ENCODE measurements at regions not wholly inside any gene's neighbourhood (a gene's known extent, or its start where the extent isn't known, plus 50 kb on each side); places are given as distances from the start of the nearest gene placed in this dataset.

GRCh38 chr9:7370381-7370780 lies 429.2 kb downstream of the DMAC1 start:
- H3F3A ChIP-seq (ENCODE audit: low read depth), result no peaks in the 10 kb centered on the region
- H3K9ac ChIP-seq (ENCODE audit: low read depth, low read length, poor library complexity, severe bottlenecking), result no peak overlapping the region
- H3K4me3 ChIP-seq (ENCODE audit: low read length, poor library complexity, severe bottlenecking), result no peak overlapping the region
- H2AFZ ChIP-seq (ENCODE audit: low read length), result no peak overlapping the region
- H3K9me3 ChIP-seq (ENCODE audit: insufficient read depth, low read depth, low read length), result no peaks in the 10 kb centered on the region
- H3K9me2 ChIP-seq (replicated peaks; ENCODE audit: low read depth, low read length), result no peaks in the 10 kb centered on the region
- H3K4me1 ChIP-seq (ENCODE audit: insufficient read depth, low read length, poor library complexity, severe bottlenecking), result no peaks in the 10 kb centered on the region
- H4K20me1 ChIP-seq (ENCODE audit: insufficient read depth, low read length, poor library complexity, severe bottlenecking), result no peaks in the 10 kb centered on the region
- H3K79me2 ChIP-seq (ENCODE audit: insufficient read depth, low read length), result no peaks in the 10 kb centered on the region
- TF ChIP-seq EZH2phosphoT487 (IDR thresholded peaks at IDR 0.05; ENCODE audit: borderline replicate concordance), result no peak
- TF ChIP-seq, protein P1, sequence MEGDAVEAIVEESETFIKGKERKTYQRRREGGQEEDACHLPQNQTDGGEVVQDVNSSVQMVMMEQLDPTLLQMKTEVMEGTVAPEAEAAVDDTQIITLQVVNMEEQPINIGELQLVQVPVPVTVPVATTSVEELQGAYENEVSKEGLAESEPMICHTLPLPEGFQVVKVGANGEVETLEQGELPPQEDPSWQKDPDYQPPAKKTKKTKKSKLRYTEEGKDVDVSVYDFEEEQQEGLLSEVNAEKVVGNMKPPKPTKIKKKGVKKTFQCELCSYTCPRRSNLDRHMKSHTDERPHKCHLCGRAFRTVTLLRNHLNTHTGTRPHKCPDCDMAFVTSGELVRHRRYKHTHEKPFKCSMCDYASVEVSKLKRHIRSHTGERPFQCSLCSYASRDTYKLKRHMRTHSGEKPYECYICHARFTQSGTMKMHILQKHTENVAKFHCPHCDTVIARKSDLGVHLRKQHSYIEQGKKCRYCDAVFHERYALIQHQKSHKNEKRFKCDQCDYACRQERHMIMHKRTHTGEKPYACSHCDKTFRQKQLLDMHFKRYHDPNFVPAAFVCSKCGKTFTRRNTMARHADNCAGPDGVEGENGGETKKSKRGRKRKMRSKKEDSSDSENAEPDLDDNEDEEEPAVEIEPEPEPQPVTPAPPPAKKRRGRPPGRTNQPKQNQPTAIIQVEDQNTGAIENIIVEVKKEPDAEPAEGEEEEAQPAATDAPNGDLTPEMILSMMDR (conservative IDR thresholded peaks at IDR 0.05; ENCODE audit: low read length), result no peak
- H3K27me3 ChIP-seq (ENCODE audit: insufficient read depth, low read length, poor library complexity, severe bottlenecking), result no peaks in the 10 kb centered on the region
- no peak overlapping the region for H3K4me2 ChIP-seq (ENCODE audit: low read depth, low read length, poor library complexity, severe bottlenecking)
- no peaks in the 10 kb centered on the region for H3K36me3 ChIP-seq (ENCODE audit: insufficient read depth, low read length)

DNA sequence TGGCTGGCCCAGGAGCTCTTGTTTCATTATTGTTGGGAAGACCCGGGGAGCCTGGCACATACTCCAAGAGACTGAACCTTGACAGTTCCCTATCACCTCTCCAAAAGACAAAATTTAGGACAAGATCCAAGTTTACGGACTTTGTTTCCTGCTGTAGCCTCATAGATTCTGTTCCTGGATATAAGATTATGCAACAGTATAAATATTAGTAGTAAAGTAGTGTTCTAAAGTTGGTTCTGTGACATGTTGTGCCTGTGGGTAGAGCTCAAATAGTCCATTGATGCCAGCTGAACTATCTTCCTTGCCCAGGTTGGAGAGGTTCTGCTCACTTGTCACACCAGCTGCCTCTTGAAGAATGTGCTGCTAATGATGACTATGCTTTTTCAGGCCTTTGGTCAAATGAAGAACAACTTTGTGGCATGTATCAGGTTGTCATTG lies 430.2 kb downstream of the DMAC1 start:
- H3K4me2 ChIP-seq (ENCODE audit: low read depth, low read length, poor library complexity, severe bottlenecking), result no peak overlapping the region
- TF ChIP-seq EZH2phosphoT487 (IDR thresholded peaks at IDR 0.05; ENCODE audit: borderline replicate concordance), result no peak
- TF ChIP-seq, protein P1 (conservative IDR thresholded peaks at IDR 0.05; ENCODE audit: low read length), result no peak
- no peaks in the 10 kb centered on the region for H4K20me1 ChIP-seq (ENCODE audit: insufficient read depth, low read length, poor library complexity, severe bottlenecking)
- no peaks in the 10 kb centered on the region for H3K79me2 ChIP-seq (ENCODE audit: insufficient read depth, low read length)
- no peaks in the 10 kb centered on the region for H3K27me3 ChIP-seq (ENCODE audit: insufficient read depth, low read length, poor library complexity, severe bottlenecking)
- no peak overlapping the region for H2AFZ ChIP-seq (ENCODE audit: low read length)
- H3F3A ChIP-seq (ENCODE audit: low read depth), result no peaks in the 10 kb centered on the region
- no peak overlapping the region for H3K4me3 ChIP-seq (ENCODE audit: low read length, poor library complexity, severe bottlenecking)
- no peaks in the 10 kb centered on the region for H3K9me2 ChIP-seq (replicated peaks; ENCODE audit: low read depth, low read length)
- H3K36me3 ChIP-seq (ENCODE audit: insufficient read depth, low read length), result no peaks in the 10 kb centered on the region
- H3K9ac ChIP-seq (ENCODE audit: low read depth, low read length, poor library complexity, severe bottlenecking), result no peak overlapping the region
- H3K9me3 ChIP-seq (ENCODE audit: insufficient read depth, low read depth, low read length), result no peaks in the 10 kb centered on the region
- no peaks in the 10 kb centered on the region for H3K4me1 ChIP-seq (ENCODE audit: insufficient read depth, low read length, poor library complexity, severe bottlenecking)

DNA sequence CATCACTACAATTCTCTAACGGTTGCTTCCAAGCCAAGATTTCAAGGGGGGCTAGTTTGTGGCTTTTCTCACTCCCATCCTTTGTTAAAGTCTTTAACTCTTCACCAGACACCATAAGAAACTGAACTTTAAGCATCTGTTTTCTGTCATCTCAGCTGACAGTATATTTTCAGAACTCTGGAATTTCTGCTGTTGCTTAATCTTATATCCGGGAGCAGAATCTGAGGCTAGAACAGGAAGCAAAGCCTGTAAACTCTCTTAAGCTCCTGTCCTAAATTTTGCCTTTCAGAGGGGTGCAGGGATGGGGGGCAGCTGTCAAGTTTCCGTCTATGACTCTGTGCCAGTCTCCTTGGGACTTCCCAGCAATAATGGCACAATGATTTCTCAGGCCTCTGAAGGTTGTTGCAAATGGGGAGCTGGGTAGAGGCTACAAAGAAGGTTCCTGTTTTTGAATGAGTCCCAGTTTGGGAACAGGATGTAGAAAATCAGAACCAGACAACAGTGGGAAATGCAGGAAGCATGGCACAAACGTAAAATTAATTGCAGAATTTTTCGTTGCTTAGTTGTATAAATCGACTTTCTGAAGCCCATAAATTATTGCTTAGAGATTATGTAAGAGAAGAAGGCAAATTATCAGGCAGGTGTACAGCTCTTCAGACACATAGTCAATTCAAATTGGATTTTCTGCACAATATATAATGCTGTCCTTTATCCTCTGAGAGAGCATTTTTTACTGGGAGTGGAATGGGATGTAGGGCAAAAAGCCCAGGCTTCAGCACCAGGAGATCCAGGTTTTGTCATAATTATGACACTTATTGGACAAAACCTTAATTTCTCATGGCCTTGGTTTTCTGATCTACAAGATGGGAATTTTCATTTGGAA lies 430.9 kb downstream of the DMAC1 start:
- Histone ChIP-seq H3K4me2 (ENCODE audit: low read depth, low read length, poor library complexity, severe bottlenecking) (no peak overlapping the region), H3K9me3 (ENCODE audit: insufficient read depth, low read depth, low read length) (no peaks in the 10 kb centered on the region), H3K27me3 (ENCODE audit: insufficient read depth, low read length, poor library complexity, severe bottlenecking) (no peaks in the 10 kb centered on the region), H3K9me2 (replicated peaks; ENCODE audit: low read depth, low read length) (no peaks in the 10 kb centered on the region), H3K4me3 (ENCODE audit: low read length, poor library complexity, severe bottlenecking) (no peak overlapping the region), H3F3A (ENCODE audit: low read depth) (no peaks in the 10 kb centered on the region), H4K20me1 (ENCODE audit: insufficient read depth, low read length, poor library complexity, severe bottlenecking) (no peaks in the 10 kb centered on the region), H3K4me1 (ENCODE audit: insufficient read depth, low read length, poor library complexity, severe bottlenecking) (no peaks in the 10 kb centered on the region), H2AFZ (ENCODE audit: low read length) (no peak overlapping the region), H3K9ac (ENCODE audit: low read depth, low read length, poor library complexity, severe bottlenecking) (no peak overlapping the region), H3K36me3 (ENCODE audit: insufficient read depth, low read length) (no peaks in the 10 kb centered on the region), H3K79me2 (ENCODE audit: insufficient read depth, low read length) (no peaks in the 10 kb centered on the region)
- no peak for TF ChIP-seq EZH2phosphoT487 (IDR thresholded peaks at IDR 0.05; ENCODE audit: borderline replicate concordance)

Measured in Loucy (cell line).